NCI-H187 (cell line): ENCODE measurements at regions not wholly inside any gene's neighbourhood (a gene's known extent, or its start where the extent isn't known, plus 50 kb on each side); places are given as distances from the start of the nearest gene placed in this dataset.

Experiments
- DNase-seq, 2 experiments: peaks; one replicate each; lab custom pipeline; 2025; lab: John Stamatoyannopoulos, UW

GRCh38 chr7:47147213-47147631 is 434.7 kb downstream of the TNS3 start:
- no peak for DNase-seq

DNA sequence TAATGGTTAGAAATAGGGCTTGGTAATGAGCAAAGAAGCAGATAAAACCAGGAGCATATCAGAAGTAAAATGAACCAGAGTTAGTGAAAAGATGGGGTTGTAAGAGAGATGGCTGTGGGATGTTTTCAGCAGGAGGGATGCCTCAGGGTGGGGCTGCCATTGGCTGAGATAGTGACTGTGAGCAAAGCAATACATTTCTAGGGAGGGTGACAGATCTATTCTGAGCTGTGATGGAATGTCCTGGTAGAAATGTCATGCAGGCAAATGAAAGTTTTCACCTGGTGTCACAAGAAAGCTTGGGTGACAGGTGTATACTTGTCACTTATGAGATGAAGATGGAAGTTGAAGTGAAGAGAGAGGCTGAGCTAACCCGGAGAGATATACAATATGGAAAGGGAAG is 435.9 kb downstream of the TNS3 start:
- DNase-seq = no peak

GRCh38 chr7:47145186-47145725 is 436.7 kb downstream of the TNS3 start:
- no peak for DNase-seq

DNA sequence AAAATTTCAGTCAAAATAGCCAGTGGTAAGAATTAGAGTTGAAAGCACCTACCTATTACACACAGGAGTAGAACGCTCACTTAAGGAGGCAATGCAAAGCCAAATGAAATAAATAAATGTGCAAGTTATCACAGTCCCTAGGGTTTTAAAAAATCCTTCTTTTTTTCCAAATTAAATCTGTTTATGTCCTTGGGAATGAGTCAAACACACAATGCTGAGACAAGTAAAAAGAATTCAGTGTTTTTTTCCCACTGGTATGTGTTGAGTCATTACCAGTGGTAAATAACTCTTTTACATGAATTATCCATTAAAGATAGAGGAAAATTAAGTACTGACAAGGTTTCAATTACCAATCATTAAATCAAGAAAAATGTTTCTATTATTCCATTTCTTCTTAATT is 438.6 kb downstream of the TNS3 start:
- no peak for DNase-seq

GRCh38 chr7:47142867-47143175 is 439.1 kb downstream of the TNS3 start:
- no peak for DNase-seq

DNA sequence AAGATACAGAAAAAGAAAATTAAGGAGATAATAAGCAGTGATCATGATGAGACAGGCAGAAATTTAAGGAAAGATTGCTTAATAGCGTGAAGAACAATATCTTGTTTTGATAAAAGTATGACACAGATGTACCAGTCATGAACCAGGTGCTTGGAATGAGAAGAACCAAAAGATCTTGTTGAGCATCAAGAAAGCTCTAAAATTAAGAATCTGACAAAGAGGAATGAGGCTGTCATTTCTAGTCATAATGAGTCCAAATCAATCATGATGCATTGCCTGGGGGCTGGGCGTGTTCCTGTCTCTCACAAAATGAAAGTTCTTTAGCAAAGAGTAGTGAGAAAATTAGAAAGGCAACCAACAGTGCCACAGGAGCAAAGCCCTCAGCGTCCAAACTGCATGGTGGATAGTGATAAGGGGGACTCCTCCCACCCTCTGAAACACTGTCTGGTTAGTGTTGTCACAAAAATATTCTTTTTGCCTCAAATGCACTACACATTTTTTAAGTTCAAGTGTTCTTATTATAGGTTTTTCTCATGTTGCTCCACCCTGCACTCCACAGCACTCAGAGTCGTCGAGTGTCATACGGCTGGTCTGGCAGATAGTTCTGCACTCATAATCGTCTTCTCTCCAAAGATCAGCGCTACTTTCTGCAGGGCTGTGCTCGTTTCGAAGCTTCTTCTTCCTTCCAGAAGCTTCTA is 439.6 kb downstream of the TNS3 start:
- DNase-seq = no peak

GRCh38 chr7:47132471-47132870 is 449.4 kb downstream of the TNS3 start:
- DNase-seq = no peak

DNA sequence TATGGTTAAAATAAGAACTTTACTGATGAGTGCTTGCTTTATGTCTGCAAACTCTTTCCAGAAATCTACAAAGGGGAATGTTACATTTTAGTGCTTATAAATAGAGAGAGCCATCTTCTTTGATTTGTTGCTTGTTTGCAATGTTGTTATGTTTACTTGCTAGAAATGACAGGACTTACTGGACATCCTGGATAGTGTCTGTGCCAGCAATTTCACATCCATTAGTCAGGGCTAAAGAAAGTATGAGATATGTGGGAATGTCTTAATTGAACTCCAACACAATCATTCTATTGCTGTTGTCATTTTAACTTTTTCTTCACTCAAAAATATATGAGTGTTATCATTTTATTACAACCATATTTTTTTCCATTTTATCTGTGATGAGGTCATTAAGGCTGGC is 453.2 kb downstream of the TNS3 start:
- DNase-seq = no peak

DNA sequence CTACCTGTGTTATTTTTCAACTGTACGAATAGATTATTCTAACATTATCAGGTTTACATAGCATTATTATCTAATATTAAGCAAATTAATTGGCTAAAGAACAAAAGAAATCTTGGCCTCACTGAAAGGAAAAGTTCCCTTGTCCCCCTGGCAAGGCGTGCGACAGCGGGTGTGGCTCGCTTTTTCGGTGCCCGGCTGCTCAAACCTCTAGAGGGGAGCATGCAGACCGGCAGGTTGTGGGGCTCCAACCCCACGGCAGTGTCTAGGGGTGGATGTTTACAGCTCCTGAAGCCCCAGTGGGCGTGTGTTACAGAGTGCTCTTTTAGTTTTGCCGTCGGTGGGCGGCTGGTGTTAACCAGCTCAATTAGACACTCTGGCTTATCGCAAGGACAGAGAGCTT is 456.4 kb downstream of the TNS3 start:
- no peak for DNase-seq

DNA sequence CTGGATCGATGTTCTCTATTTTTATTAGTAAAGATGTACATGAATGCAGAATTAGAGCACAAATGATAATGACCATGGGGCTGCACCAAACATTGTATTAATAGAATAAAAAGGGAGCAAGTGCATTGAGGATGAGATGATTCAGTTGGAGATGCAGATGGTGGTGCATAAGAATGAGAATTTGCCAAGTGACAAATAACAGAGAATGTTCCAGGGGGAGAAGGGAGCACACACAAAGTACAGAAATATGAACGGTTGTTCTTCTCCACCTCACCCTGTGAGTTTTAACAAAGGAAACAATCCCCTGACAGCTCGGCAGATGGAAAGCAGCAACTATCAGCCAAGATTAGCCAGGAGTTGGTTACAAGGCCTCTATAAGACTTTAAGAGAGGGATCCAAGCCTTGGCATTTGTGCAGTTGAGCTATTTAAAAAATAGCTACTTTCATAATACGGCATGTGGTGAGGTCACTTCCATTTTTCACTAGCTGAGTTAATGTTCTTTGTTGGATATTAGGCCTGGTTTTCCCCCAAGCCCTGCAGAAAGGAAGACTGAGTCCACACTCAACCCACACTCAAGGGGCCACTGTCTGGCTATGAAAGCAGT is 462.5 kb downstream of the TNS3 start:
- DNase-seq = no peak

DNA sequence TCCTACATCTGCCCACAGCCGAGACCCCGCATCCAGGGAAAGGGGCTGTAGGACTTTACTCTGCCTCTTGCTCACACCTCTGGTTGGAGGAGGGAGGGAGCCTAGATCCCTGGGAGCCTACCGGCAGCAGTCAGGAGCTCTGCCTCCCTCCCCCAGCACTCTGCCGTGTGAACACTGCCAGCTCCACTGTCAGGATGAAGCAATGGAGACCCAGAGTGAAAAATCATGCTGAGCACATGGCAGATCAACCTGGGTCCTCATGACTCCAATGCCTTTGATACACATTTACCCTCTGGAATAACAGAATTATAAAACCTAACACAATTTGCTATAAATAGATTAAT is 477.7 kb downstream of the TNS3 start:
- DNase-seq = no peak

DNA sequence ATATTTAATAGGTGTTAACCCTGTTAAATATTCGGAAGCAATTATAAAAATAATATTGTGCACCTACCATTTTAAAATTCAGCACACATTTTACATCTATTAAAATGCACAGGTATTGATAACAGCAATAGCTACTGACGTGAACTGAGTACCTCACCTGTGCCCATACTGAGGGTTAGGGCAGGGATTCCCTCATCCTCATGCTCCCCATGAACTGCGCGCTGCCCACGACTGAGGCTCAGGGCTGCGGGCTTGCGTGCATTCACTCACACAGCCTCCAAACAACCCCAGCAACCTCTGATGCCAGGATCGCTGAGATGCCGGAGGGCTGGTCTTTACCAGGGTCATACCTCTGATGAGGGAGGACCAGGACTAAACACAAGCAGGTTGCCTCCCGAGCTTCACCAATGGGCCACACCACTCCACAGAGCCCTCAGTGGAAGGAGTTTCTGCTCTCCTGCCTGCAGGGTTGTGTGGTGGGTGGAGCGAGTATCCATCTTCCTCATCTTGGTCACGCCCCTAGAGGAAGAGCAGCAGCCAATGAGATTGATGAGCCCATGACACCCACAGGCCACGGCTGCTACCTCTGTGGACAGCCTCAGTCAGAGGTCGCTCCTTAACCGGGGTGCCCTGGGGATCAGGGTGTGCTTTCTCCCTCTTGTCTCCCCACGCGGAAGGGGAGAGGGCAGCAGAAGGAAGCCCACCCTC is 478.3 kb downstream of the TNS3 start:
- DNase-seq = no peak

- DNase-seq = no peak
These were observed 479.5 kb downstream of the TNS3 start for GRCh38 chr7:47102331-47102841.

- DNase-seq = no peak
These were observed 481.0 kb downstream of the TNS3 start for GRCh38 chr7:47100817-47101435.

- DNase-seq = no peak
These were observed 481.6 kb downstream of the TNS3 start for GRCh38 chr7:47100148-47100816.

DNA sequence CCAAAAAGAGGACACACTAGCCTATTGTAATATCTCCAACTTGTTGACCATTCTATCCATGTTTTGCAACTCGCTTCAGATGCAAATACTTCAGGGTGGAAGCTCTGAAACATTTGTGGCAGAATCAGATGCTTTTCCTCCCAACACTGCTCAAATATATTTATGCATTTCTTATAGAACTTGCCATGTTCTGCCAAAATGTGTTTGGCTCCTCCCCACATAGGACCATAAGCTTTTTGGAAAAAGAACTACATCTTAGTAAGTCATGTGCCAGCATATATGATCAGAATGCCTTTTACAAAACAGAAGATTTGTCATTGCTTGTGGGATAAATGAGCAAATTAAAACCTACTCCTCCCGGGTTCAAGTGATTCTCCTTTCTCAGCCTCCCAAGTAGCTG is 484.5 kb downstream of the TNS3 start:
- DNase-seq = no peak

DNA sequence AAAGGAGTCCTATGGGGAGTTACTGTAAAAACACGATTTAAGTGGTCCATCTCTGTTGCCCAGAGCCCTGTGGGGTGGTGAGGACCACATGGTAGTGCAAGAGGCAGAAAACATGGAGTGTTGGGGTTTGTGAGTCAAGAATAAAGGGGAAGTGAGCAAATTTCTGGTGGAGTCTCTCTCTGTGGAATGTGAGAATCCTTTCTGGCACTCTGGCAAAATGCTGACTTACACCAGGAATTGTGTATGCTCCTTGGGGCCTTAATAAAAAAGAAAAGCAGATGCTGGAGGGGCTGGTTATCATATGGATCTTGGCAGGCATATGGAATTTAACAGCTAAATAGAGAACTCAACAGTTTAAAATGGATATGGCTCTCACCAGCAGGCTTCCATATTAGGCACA is 486.0 kb downstream of the TNS3 start:
- DNase-seq = no peak

- no peak for DNase-seq
These were observed 487.4 kb downstream of the TNS3 start for GRCh38 chr7:47094462-47094861.

DNA sequence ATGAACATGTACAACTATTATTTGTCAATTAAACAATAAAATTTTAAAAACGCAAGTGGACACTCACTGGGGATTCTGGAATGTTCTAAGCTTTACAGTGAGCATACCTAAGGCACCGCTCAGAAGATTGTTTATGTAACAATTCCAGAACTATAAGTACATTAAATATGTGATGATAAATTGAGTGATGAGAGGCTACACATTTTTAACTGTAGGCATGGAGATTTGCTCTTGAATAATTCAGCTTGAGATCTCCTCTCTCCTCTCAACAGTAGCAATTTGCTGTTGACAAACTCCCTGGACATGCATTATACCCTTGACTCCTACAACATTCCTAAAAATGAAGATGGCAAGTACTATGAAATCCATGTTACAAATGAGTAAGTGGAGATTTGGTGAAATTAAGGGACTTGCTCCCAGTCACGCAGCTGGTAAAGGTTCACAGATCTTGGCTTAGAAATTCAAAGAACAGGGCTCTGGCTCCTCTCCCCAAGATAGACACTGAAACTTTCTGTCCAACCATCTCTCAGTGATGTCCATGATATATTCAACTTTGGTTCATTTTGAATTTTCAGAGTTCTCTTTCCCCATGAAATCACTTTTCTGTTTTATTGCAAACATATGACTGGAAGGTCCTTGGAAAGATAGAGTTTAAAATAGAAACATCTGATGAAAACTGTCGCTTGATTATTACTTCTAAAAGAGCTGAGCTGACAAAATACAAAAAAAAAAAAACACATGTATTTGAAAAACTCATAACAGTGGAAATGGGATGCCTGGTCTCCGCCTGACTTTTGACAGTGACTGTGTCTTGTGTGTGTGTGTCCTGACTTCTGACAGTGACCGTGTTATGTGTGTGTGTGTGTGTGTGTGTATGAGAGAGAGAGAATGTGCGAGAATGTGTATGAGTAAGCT is 488.3 kb downstream of the TNS3 start:
- no peak for DNase-seq

DNA sequence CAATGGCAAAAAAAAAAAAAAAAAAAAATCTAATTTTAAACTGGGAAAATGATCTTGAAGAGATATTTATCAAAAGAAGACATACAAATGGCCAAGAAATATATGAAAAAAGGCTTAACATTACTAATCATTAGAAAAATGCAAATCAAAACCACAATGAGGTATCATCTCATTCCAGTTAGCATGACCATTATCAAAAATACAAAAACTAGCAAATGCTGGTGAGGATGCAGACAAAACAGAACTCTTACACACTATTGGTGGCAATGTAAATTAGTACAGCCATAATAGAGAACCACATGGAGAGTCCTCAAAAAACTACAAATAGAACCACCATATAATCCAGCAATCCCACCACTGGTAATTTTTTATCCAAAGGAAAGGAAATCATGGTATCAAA is 489.6 kb downstream of the TNS3 start:
- no peak for DNase-seq

DNA sequence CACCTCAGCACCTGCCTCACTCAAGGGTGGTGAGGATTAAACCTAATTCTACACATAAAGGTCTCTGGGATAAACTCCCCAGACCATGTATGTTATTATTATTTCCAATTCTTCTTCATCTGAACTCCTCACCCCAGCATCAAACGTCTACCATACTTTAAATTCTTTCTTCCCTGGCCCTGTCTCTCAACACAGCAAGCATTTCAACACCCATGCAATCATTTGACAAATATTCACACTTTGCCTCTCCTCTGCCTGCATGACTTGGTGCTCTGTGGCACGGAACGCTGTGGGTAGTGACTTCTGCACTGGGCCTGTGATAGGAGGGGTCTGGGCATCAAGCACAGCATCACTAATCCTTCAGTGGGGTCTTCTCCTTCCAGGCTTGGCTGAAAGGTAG is 490.8 kb downstream of the TNS3 start:
- DNase-seq = no peak
